Transverse colon (tissue), 4 donors: ENCODE measurements at regions not wholly inside any gene's neighbourhood (a gene's known extent, or its start where the extent isn't known, plus 50 kb on each side); places are given as distances from the start of the nearest gene placed in this dataset.

Experiments used
- EP300 ChIP-seq: sonication (generic); formaldehyde crosslinking; IDR thresholded peaks from one replicate; pipeline ENCODE4 v1.6.1; 2017; ENCODE audit warnings: antibody characterized with exemption, low read depth
- POLR2A ChIP-seq: fragments of 450-650 bp; IDR thresholded peaks from one replicate; pipeline ENCODE4 v1.6.1; 2016; ENCODE audit warnings: antibody characterized with exemption, mild to moderate bottlenecking, moderate library complexity
- POLR2AphosphoS5 ChIP-seq, 3 donors: sonication (generic); formaldehyde crosslinking; IDR thresholded peaks; one replicate each; pipeline ENCODE4 v1.6.1; 2016; ENCODE audit warnings: antibody characterized with exemption in 3 of 3
- TF ChIP-seq, protein P1 (sequence below), 5 experiments: fragments of 200-600 bp in 3 of 5; fragments of 450-650 bp in 2 of 5; sonication (generic) in 3 of 5; IDR thresholded peaks; 1 replicate in 2 of 5; 2 replicates in 3 of 5; pipeline ENCODE4 v1.5.1; 2016 to 2017; ENCODE audit warnings: antibody characterized with exemption in 5 of 5, inconsistent platforms in 3 of 5, mild to moderate bottlenecking in 2 of 5, moderate library complexity in 1 of 5

DNA sequence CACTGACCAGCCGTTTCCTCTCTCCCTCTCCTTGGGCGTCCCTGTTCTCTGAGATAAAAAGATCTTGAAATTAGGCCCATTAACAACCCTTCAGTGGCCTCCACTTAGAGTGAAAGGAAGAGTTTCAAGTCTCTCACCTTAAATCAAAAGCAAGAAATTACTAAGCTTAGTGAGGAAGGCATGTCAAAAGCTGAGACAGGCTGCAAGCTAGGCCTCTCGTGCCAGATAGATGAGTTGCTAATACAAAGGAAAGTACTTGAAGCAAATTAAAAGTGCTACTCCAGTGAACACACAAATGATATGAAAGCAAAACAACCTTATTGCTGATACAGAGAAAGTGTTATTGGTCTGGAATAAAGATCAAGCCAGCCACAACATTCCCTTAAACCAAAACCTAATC is 331.3 kb upstream of the SEMA6A start:
- TF ChIP-seq, protein P1, sequence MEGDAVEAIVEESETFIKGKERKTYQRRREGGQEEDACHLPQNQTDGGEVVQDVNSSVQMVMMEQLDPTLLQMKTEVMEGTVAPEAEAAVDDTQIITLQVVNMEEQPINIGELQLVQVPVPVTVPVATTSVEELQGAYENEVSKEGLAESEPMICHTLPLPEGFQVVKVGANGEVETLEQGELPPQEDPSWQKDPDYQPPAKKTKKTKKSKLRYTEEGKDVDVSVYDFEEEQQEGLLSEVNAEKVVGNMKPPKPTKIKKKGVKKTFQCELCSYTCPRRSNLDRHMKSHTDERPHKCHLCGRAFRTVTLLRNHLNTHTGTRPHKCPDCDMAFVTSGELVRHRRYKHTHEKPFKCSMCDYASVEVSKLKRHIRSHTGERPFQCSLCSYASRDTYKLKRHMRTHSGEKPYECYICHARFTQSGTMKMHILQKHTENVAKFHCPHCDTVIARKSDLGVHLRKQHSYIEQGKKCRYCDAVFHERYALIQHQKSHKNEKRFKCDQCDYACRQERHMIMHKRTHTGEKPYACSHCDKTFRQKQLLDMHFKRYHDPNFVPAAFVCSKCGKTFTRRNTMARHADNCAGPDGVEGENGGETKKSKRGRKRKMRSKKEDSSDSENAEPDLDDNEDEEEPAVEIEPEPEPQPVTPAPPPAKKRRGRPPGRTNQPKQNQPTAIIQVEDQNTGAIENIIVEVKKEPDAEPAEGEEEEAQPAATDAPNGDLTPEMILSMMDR (IDR thresholded peaks at IDR 0.05) = no peak
- TF ChIP-seq POLR2A (no peak), POLR2AphosphoS5 (IDR thresholded peaks at IDR 0.05) (no peak), EP300 (no peak)
